Psoas muscle (tissue), 7 donors: ENCODE measurements at regions not wholly inside any gene's neighbourhood (a gene's known extent, or its start where the extent isn't known, plus 50 kb on each side); places are given as distances from the start of the nearest gene placed in this dataset.

Source experiments
- ATAC-seq, 4 donors: fragments of 200-7000 bp; cut with Tn5 transposase; one replicate each; pipeline ENCODE4 v1.9.1; 2020; ENCODE audit warnings: moderate library complexity in 3 of 4, mild to moderate bottlenecking in 2 of 4
- DNase-seq, 2 donors: peaks; one replicate each; pipeline ENCODE4 v3.0.0-alpha.2; 2020
- H3K27ac ChIP-seq: fragments of 200-600 bp; one replicate; pipeline ENCODE4 v1.8.0; 2022
- H3K27me3 ChIP-seq, 3 donors: fragments of 200-600 bp in 1 of 3; one replicate each; pipeline versions ENCODE4 v1.6.1 to v1.8.0; 2013 to 2022; ENCODE audit warnings: low read length in 2 of 3, mild to moderate bottlenecking in 2 of 3, moderate library complexity in 1 of 3; ENCODE audit not compliant: insufficient read depth in 3 of 3
- H3K36me3 ChIP-seq, 2 donors: fragments of 200-600 bp in 1 of 2; one replicate each; pipeline versions ENCODE4 v1.6.1 to v1.8.0; 2013 to 2022; ENCODE audit warnings: low read depth in 1 of 2, mild to moderate bottlenecking in 1 of 2, moderate library complexity in 1 of 2; ENCODE audit not compliant: insufficient read depth in 1 of 2
- H3K4me1 ChIP-seq: fragments of 200-600 bp; one replicate; pipeline ENCODE4 v1.8.0; 2022
- H3K4me3 ChIP-seq: fragments of 200-600 bp; one replicate; pipeline ENCODE4 v1.8.0; 2022; ENCODE audit warnings: mild to moderate bottlenecking
- H3K9me3 ChIP-seq: fragments of 200-600 bp; one replicate; pipeline ENCODE4 v1.8.0; 2022
- WGBS, 3 donors: extraction: QIAGEN DNeasy Blood & Tissue Kit; methylation state at CpG; one replicate each; pipeline versions ENCODE4 v1.1.6 to v1.1.7; 2013; 5-methylcytosine and 5-hydroxymethylcytosine counted together
- intact Hi-C, 2 donors: fragments of 100-400 bp; cut with DNase I; formaldehyde crosslinking; loops; one replicate each; pipeline versions ENCODE4 v1.11.0 to v1.14.2; 2022
- TF ChIP-seq, protein P1 (sequence below): fragments of 200-600 bp; IDR thresholded peaks from one replicate; pipeline ENCODE4 v1.8.0; 2022; ENCODE audit warnings: antibody characterized with exemption
- donor health status: healthy with polysubstance abuse.
- donor health status: DM: no; HTN: no; CAD: no; lungs with moderate emphysema.
- donor health status: Bipolar disorder and iron deficiency.
- donor health status: healthy.
- donor health status: DM: yes; HTN: yes; CAD: no.
- donor health status: DM: no; HTN: no; CAD: no.
- donor health status: DM: yes; HTN: yes; CAD: no.

DNA sequence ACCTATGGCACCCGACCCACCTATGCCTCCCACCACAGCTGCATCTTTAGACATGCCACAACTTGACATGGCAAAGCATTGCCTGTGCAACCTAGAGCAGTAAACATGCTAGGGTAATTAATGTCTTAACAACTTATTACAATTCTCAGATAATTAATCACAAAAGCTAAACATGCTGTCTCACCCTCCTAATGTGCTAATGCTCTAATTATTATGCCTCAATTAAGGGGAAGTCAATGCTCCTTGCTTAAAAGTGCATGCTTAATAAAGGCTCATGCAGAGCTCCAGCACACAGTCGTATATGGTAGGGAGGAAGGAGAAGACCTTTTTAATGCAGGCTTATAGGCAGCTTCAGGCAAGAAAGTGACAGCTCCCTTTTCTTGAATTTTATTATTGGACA is 396.0 kb downstream of the SEC16B start:
- H3K4me1 ChIP-seq, result no peaks in the 10 kb centered on the region
- TF ChIP-seq, protein P1, sequence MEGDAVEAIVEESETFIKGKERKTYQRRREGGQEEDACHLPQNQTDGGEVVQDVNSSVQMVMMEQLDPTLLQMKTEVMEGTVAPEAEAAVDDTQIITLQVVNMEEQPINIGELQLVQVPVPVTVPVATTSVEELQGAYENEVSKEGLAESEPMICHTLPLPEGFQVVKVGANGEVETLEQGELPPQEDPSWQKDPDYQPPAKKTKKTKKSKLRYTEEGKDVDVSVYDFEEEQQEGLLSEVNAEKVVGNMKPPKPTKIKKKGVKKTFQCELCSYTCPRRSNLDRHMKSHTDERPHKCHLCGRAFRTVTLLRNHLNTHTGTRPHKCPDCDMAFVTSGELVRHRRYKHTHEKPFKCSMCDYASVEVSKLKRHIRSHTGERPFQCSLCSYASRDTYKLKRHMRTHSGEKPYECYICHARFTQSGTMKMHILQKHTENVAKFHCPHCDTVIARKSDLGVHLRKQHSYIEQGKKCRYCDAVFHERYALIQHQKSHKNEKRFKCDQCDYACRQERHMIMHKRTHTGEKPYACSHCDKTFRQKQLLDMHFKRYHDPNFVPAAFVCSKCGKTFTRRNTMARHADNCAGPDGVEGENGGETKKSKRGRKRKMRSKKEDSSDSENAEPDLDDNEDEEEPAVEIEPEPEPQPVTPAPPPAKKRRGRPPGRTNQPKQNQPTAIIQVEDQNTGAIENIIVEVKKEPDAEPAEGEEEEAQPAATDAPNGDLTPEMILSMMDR, result no peak
- ATAC-seq (no peak), DNase-seq (no peak)
- no peaks in the 10 kb centered on the region for H3K9me3 ChIP-seq
- no peaks in the 10 kb centered on the region for H3K27me3 ChIP-seq
- no peak overlapping the region for H3K27ac ChIP-seq
- H3K4me3 ChIP-seq, result no peak overlapping the region
- 64 to 80% (median 68%) methylated on average over 2 of the region's 2 CpGs for WGBS, 3 donors
- intact Hi-C loops, result loop anchor here in 1 of 2 donors (5.0 kb wide), 1 partner anchor 208 kb away; no protein-coding TSS in a partner anchor
- H3K36me3 ChIP-seq, result no peaks in the 10 kb centered on the region

DNA sequence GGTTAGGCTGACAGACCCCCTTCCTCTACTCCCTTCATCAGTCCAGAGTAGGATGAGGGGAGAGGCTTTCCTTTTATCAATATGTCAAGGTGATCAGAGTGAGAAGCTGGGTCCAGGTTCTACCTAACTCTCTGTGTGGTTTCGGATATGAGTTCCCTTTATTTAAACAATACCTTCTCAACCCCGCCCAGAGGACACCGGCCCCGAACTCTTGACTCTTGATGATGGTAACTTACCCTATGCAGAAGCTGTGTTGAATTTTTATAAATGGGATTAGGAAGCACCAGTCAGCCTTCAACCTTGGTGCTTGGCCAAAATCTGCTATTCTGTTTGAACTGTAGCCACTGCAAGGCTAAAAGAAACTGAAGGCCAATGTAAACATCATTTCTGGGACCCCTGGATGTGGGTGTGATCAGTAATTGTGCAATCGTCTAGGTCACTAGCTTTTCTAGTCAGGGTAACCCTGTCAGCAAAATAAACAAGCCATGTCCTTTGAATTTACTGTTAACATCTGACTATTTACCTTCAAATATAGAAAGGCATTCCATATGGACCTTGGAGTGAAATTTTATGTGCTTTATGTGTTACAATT is 398.3 kb downstream of the SEC16B start:
- H3K4me1 ChIP-seq, result no peaks in the 10 kb centered on the region
- no peak overlapping the region for H3K27ac ChIP-seq
- TF ChIP-seq, protein P1, result no peak
- WGBS, 3 donors, result 71 to 77% (median 73%) methylated on average over 5 of the region's 5 CpGs
- intact Hi-C loops, result loop anchor here in 1 of 2 donors (5.0 kb wide), 1 partner anchor 211 kb away; no protein-coding TSS in a partner anchor
- H3K4me3 ChIP-seq, result no peak overlapping the region
- ATAC-seq (no peak), DNase-seq (no peak)
- H3K36me3 ChIP-seq, result no peaks in the 10 kb centered on the region
- no peaks in the 10 kb centered on the region for H3K9me3 ChIP-seq
- no peaks in the 10 kb centered on the region for H3K27me3 ChIP-seq

DNA sequence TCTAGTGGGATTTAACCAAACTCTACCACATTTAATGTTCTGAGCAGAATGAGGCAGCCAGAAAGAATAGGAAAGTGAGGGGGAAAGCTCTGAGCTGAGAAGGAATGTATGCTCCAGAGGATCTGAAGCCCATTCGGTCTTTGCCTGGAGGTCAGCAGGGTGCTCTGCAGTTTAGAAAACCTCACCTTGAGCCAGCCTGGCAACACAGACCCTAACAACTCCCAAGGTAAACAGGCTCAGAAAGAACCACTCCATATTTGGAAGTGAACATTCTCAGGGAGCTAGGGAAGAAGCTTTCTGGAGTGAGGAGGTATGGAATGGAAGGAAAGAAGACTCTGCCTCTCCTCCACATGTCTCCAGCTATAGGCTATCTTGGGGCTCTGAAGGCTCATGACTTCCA is 398.8 kb downstream of the SEC16B start:
- Histone ChIP-seq H3K27ac (no peak overlapping the region), H3K27me3 (no peaks in the 10 kb centered on the region), H3K36me3 (no peaks in the 10 kb centered on the region), H3K4me1 (no peaks in the 10 kb centered on the region), H3K9me3 (no peaks in the 10 kb centered on the region), H3K4me3 (no peak overlapping the region)
- ATAC-seq (no peak), DNase-seq (no peak)
- WGBS, 3 donors, result 42 to 49% (median 45%) methylated on average over 1 of the region's 1 CpG
- TF ChIP-seq, protein P1, result no peak
- intact Hi-C loops, result loop anchor here in 1 of 2 donors (5.0 kb wide), 1 partner anchor 211 kb away; no protein-coding TSS in a partner anchor

DNA sequence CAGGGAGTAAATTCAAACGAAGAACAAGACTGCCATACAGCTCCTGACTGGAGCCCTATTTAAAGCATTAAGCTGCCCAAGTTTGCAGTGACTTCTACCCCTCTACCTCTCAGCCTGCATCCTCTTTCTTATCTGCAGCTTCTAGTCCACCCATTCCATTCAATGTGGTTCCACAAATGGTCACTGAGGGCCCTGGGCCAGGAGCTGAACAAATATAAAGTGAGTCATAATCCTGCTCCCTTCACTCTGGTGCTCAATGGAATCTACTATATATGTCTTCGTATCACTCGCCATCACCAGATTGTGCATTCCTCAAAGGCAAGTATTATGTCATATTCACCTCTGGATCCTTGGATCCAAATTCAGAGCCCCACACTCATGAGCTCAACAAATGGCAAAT is 398.7 kb downstream of the BRINP2 start:
- TF ChIP-seq, protein P1, result no peak
- no peaks in the 10 kb centered on the region for H3K27me3 ChIP-seq
- no peak overlapping the region for H3K27ac ChIP-seq
- intact Hi-C loops, result no loop called here
- no peaks in the 10 kb centered on the region for H3K4me1 ChIP-seq
- H3K4me3 ChIP-seq, result no peak overlapping the region
- no peaks in the 10 kb centered on the region for H3K36me3 ChIP-seq
- DNase-seq, result no peak
- peak in 2 of 4 donors; percentile 42 to 44 for ATAC-seq
- 73 to 91% (median 82%) methylated on average over 3 of the region's 3 CpGs for WGBS, 3 donors
- no peaks in the 10 kb centered on the region for H3K9me3 ChIP-seq

DNA sequence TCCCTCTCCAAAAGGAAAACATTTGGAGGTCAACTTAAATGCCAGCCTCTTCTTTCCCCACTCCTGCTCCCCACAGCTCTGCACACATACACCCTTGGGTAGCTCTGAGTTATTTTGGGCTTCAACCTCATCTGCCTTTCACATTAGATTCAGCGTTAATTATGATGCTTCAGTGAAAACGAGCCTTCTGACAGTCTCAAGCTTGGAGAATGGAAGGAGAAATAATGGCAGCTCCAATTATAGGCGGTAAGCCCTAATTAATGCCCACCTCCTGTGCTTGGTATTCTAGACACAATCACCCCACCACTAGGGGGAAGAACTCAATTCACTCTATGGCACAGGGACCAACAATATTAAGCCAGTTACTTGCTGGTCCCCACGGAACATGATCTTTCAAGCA is 397.9 kb downstream of the BRINP2 start:
- no peak for DNase-seq
- no peaks in the 10 kb centered on the region for H3K27me3 ChIP-seq
- WGBS, 3 donors, result 72 to 76% (median 74%) methylated on average over 4 of the region's 4 CpGs
- peak in 1 of 4 donors; percentile 58 for ATAC-seq
- TF ChIP-seq, protein P1, result no peak
- H3K27ac ChIP-seq, result no peak overlapping the region
- intact Hi-C loops, result no loop called here
- H3K4me1 ChIP-seq, result no peaks in the 10 kb centered on the region
- H3K4me3 ChIP-seq, result no peak overlapping the region
- no peaks in the 10 kb centered on the region for H3K9me3 ChIP-seq
- H3K36me3 ChIP-seq, result no peaks in the 10 kb centered on the region
